H9 (cell line): ENCODE measurements at regions not wholly inside any gene's neighbourhood (a gene's known extent, or its start where the extent isn't known, plus 50 kb on each side); places are given as distances from the start of the nearest gene placed in this dataset.

Experiments used
- DNase-seq: peaks from one replicate; pipeline ENCODE4 v3.0.0-alpha.2; 2017
- H2AFZ ChIP-seq: one replicate; pipeline ENCODE4 v1.6.1; 2013; ENCODE audit warnings: mild to moderate bottlenecking, low read length, control low read depth, moderate library complexity
- H2AK5ac ChIP-seq: 2 replicates; pipeline ENCODE4 v1.6.1; 2013; ENCODE audit warnings: low read length, control low read depth, mixed read lengths; ENCODE audit not compliant: insufficient read length
- H2BK120ac ChIP-seq: one replicate; pipeline ENCODE4 v1.6.1; 2013; ENCODE audit warnings: low read depth, mild to moderate bottlenecking, low read length, control low read depth, inconsistent platforms; ENCODE audit not compliant: poor library complexity, severe bottlenecking
- H2BK12ac ChIP-seq: 2 replicates; pipeline ENCODE4 v1.6.1; 2013; ENCODE audit warnings: low read length, control low read depth, mixed read lengths, low read depth; ENCODE audit not compliant: insufficient read length
- H2BK15ac ChIP-seq: 2 replicates; pipeline ENCODE4 v1.6.1; 2013; ENCODE audit warnings: low read depth, low read length, control low read depth
- H2BK20ac ChIP-seq: one replicate; pipeline ENCODE4 v1.6.1; 2013; ENCODE audit warnings: low read depth, mild to moderate bottlenecking, low read length, control low read depth, inconsistent platforms; ENCODE audit not compliant: poor library complexity, severe bottlenecking
- H2BK5ac ChIP-seq: 2 replicates; pipeline ENCODE4 v1.6.1; 2013; ENCODE audit warnings: low read length, control low read depth, mixed read lengths; ENCODE audit not compliant: insufficient read length
- H3K14ac ChIP-seq: 2 replicates; pipeline ENCODE4 v1.6.1; 2013; ENCODE audit warnings: low read length, control low read depth; ENCODE audit not compliant: insufficient read depth
- H3K18ac ChIP-seq: 2 replicates; pipeline ENCODE4 v1.6.1; 2013; ENCODE audit warnings: low read depth, mild to moderate bottlenecking, mixed read lengths, low read length, control low read depth; ENCODE audit not compliant: insufficient read length
- H3K23ac ChIP-seq: 2 replicates; pipeline ENCODE4 v1.6.1; 2013; ENCODE audit warnings: low read length, control low read depth, mixed read lengths, low read depth; ENCODE audit not compliant: insufficient read length
- H3K23me2 ChIP-seq: 2 replicates; pipeline ENCODE4 v1.6.1; 2013; ENCODE audit warnings: low read depth, mild to moderate bottlenecking, mixed read lengths, low read length, control low read depth; ENCODE audit not compliant: insufficient read length, poor library complexity, severe bottlenecking
- H3K27ac ChIP-seq: 2 replicates; pipeline ENCODE4 v1.5.1; 2013; ENCODE audit warnings: low read length, control low read depth, mixed read lengths, low read depth; ENCODE audit not compliant: insufficient read length
- H3K27me3 ChIP-seq: 2 replicates; pipeline ENCODE4 v1.6.1; 2013; ENCODE audit warnings: low read length, control low read depth, inconsistent platforms; ENCODE audit not compliant: insufficient read depth
- H3K4ac ChIP-seq: 2 replicates; pipeline ENCODE4 v1.6.1; 2013; ENCODE audit warnings: low read depth, mild to moderate bottlenecking, control low read depth, inconsistent platforms, low read length, moderate library complexity
- H3K4me1 ChIP-seq: 2 replicates; pipeline ENCODE4 v1.6.1; 2013; ENCODE audit warnings: low read length, control low read depth, inconsistent platforms; ENCODE audit not compliant: insufficient read depth
- H3K4me2 ChIP-seq: 2 replicates; pipeline ENCODE4 v1.6.1; 2013; ENCODE audit warnings: low read length, control low read depth, mixed read lengths; ENCODE audit not compliant: insufficient read length, insufficient read depth
- H3K56ac ChIP-seq: 2 replicates; pipeline ENCODE4 v1.6.1; 2013; ENCODE audit warnings: low read depth, mild to moderate bottlenecking, mixed read lengths, low read length, control low read depth; ENCODE audit not compliant: insufficient read length
- H3K79me1 ChIP-seq: 2 replicates; pipeline ENCODE4 v1.6.1; 2013; ENCODE audit warnings: low read depth, mild to moderate bottlenecking, moderate library complexity, low read length, control low read depth, inconsistent platforms; ENCODE audit not compliant: insufficient read depth, poor library complexity, severe bottlenecking
- H3K79me2 ChIP-seq: 2 replicates; pipeline ENCODE4 v1.6.1; 2013; ENCODE audit warnings: low read length, control low read depth, inconsistent platforms; ENCODE audit not compliant: insufficient read depth
- H3K9ac ChIP-seq: 2 replicates; pipeline ENCODE4 v1.6.1; 2013; ENCODE audit warnings: low read length, control low read depth, mixed read lengths; ENCODE audit not compliant: insufficient read length; ENCODE audit errors: extremely low read depth
- H3K9me3 ChIP-seq: one replicate; pipeline ENCODE4 v1.6.1; 2013; ENCODE audit warnings: low read depth, low read length, inconsistent platforms; ENCODE audit not compliant: control insufficient read depth
- H3T11ph ChIP-seq: one replicate; pipeline ENCODE4 v1.6.1; 2013; ENCODE audit warnings: mild to moderate bottlenecking, low read length, control low read depth, inconsistent platforms
- H4K20me1 ChIP-seq: one replicate; pipeline ENCODE4 v1.6.1; 2013; ENCODE audit not compliant: control insufficient read depth, insufficient read length, insufficient read depth
- H4K5ac ChIP-seq: 2 replicates; pipeline ENCODE4 v1.6.1; 2013; ENCODE audit warnings: low read depth, mild to moderate bottlenecking, mixed read lengths, low read length, control low read depth; ENCODE audit not compliant: insufficient read length
- H4K8ac ChIP-seq: replicated peaks from 2 replicates; pipeline ENCODE4 v1.6.1; 2013; ENCODE audit warnings: low read length, control low read depth, mixed read lengths, low read depth; ENCODE audit not compliant: insufficient read length
- H4K91ac ChIP-seq: 2 replicates; pipeline ENCODE4 v1.6.1; 2013; ENCODE audit warnings: low read depth, mild to moderate bottlenecking, moderate library complexity, mixed read lengths, low read length, control low read depth; ENCODE audit not compliant: insufficient read length
- H3K27ac Mint-ChIP-seq, 3 experiments: 2 replicates in 2 of 3; 3 replicates in 1 of 3; pipeline ENCODE4 v1.8.0; 2020 to 2021; ENCODE audit warnings: mixed read lengths in 3 of 3, mild to moderate bottlenecking in 1 of 3, moderate library complexity in 1 of 3
- H3K27me3 Mint-ChIP-seq: 2 replicates; pipeline ENCODE4 v1.8.0; 2021; ENCODE audit warnings: low read depth, mild to moderate bottlenecking, moderate library complexity, mixed read lengths
- H3K36me3 Mint-ChIP-seq, 3 experiments: 2 replicates in 2 of 3; 3 replicates in 1 of 3; pipeline ENCODE4 v1.8.0; 2020 to 2021; ENCODE audit warnings: low read depth in 3 of 3, mixed read lengths in 3 of 3; ENCODE audit not compliant: insufficient read depth in 1 of 3
- H3K4me1 Mint-ChIP-seq, 2 experiments: 2 replicates each; pipeline ENCODE4 v1.8.0; 2020; ENCODE audit warnings: mixed read lengths in 2 of 2
- H3K4me3 Mint-ChIP-seq, 2 experiments: 2 replicates in 1 of 2; 3 replicates in 1 of 2; pipeline ENCODE4 v1.8.0; 2020 to 2021; ENCODE audit warnings: mild to moderate bottlenecking in 2 of 2, mixed read lengths in 2 of 2, moderate library complexity in 1 of 2
- H3K9me3 Mint-ChIP-seq, 2 experiments: 2 replicates in 1 of 2; 3 replicates in 1 of 2; pipeline ENCODE4 v1.8.0; 2020; ENCODE audit warnings: mild to moderate bottlenecking in 2 of 2, mixed read lengths in 2 of 2, moderate library complexity in 1 of 2
- CTCF ChIP-seq: fragments of 200-600 bp; sonication (generic); conservative IDR thresholded peaks from 3 replicates; pipeline ENCODE4 v1.8.0; 2021; ENCODE audit warnings: antibody characterized with exemption, mild to moderate bottlenecking
- WGBS: extraction: QIAGEN DNeasy Blood & Tissue Kit; methylation state at CpG from one replicate; pipeline ENCODE4 v1.1.7; 2013; ENCODE audit warnings: missing lambda C conversion rate, low lambda C conversion rate, mixed read lengths; ENCODE audit not compliant: insufficient read length; ENCODE audit errors: extremely low coverage; 5-methylcytosine and 5-hydroxymethylcytosine counted together

GRCh38 chr2:193738892-193739291, 1544.2 kb upstream of the TMEFF2 start:
- no CpG with 5 or more reads among the region's 4 CpGs for WGBS
- H3K18ac ChIP-seq: no peak overlapping the region
- no peak overlapping the region for H3K4me3 Mint-ChIP-seq
- H3K27me3 Mint-ChIP-seq: peaks cover 55% of the 10 kb centered on the region
- H3K79me2 ChIP-seq: no peaks in the 10 kb centered on the region
- no peak overlapping the region for H2AFZ ChIP-seq
- H2AK5ac ChIP-seq: no peak overlapping the region
- peaks cover 13 to 17% of the 10 kb centered on the region in 2 experiments; a peak in 4 of 5 replicates for H3K9me3 Mint-ChIP-seq
- H3K27ac ChIP-seq: no peak overlapping the region
- H3K4me2 ChIP-seq: no peak overlapping the region
- peak; percentile 33 for DNase-seq
- TF ChIP-seq CTCF: 0 out of 3 replicates have a peak, but pooled peaks have one; percentile 12
- H3K36me3 Mint-ChIP-seq: peaks cover 2 to 10% (median 3%) of the 10 kb centered on the region in 3 experiments; a peak in 3 of 7 replicates
- H3K14ac ChIP-seq: no peak overlapping the region
- H3K4me1 Mint-ChIP-seq: peaks cover 18 to 21% of the 10 kb centered on the region in 2 experiments
- H2BK15ac ChIP-seq: no peak overlapping the region
- no peaks in the 10 kb centered on the region; the same call in 1 of the 2 replicates for H3K27me3 ChIP-seq
- no peak overlapping the region for H3K23ac ChIP-seq
- no peak overlapping the region for H4K91ac ChIP-seq
- H3K27ac Mint-ChIP-seq: no peak overlapping the region; a peak in 1 of 7 replicates
- no peak overlapping the region for H3K56ac ChIP-seq
- no peak overlapping the region for H2BK20ac ChIP-seq
- no peaks in the 10 kb centered on the region; the same call in 1 of the 2 replicates for H3K4me1 ChIP-seq
- no peaks in the 10 kb centered on the region for H4K20me1 ChIP-seq
- no peak overlapping the region for H4K5ac ChIP-seq
- H3K4ac ChIP-seq: no peak overlapping the region
- H2BK120ac ChIP-seq: no peak overlapping the region
- no peak overlapping the region for H4K8ac ChIP-seq
- no peaks in the 10 kb centered on the region for H3K23me2 ChIP-seq
- H2BK12ac ChIP-seq: no peak overlapping the region
- no peak overlapping the region for H3K9ac ChIP-seq
- H3K79me1 ChIP-seq: no peaks in the 10 kb centered on the region
- no peak overlapping the region for H2BK5ac ChIP-seq
- no peaks in the 10 kb centered on the region for H3K9me3 ChIP-seq
- no peak overlapping the region for H3T11ph ChIP-seq
